ENCODE measurements at regions not wholly inside any gene's neighbourhood (a gene's known extent, or its start where the extent isn't known, plus 50 kb on each side); places are given as distances from the start of the nearest gene placed in this dataset.

DNA sequence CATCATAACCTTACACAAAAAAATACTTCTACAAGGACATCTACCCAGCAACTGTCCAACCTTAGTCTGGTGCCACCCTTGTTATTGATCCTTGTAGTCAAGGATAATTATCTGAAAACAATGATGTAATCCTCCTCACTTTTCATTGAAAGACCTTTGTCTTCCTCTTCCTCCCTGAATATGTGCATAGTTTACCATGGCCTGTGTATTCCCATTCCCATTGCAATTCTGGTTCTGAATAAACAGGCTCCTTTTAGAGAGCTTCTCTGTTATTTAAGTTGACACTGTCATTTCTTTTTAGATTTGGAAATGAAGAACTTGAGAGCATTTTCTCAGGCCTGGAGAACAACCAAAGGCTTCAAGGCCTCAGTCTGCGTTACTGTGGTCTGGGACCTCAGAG, 53.3 kb upstream of the RNF7 start:
- TF ChIP-seq EZH2phosphoT487 (IDR thresholded peaks at IDR 0.05; ENCODE audit: borderline replicate concordance, low read depth, low read length) = no peak
- TF ChIP-seq, protein P1, sequence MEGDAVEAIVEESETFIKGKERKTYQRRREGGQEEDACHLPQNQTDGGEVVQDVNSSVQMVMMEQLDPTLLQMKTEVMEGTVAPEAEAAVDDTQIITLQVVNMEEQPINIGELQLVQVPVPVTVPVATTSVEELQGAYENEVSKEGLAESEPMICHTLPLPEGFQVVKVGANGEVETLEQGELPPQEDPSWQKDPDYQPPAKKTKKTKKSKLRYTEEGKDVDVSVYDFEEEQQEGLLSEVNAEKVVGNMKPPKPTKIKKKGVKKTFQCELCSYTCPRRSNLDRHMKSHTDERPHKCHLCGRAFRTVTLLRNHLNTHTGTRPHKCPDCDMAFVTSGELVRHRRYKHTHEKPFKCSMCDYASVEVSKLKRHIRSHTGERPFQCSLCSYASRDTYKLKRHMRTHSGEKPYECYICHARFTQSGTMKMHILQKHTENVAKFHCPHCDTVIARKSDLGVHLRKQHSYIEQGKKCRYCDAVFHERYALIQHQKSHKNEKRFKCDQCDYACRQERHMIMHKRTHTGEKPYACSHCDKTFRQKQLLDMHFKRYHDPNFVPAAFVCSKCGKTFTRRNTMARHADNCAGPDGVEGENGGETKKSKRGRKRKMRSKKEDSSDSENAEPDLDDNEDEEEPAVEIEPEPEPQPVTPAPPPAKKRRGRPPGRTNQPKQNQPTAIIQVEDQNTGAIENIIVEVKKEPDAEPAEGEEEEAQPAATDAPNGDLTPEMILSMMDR (conservative IDR thresholded peaks at IDR 0.05; ENCODE audit: low read length) = no peak
- ChIA-PET CTCF (ENCODE audit: unreplicated experiment) (no interaction called here), POLR2A (no interaction called here)
- Histone ChIP-seq H3K4me1 (ENCODE audit: insufficient read depth, low read length, poor library complexity, severe bottlenecking) (peaks cover 16% of the 10 kb centered on the region), H4K20me1 (ENCODE audit: insufficient read depth, low read length) (no peaks in the 10 kb centered on the region), H3K9me3 (ENCODE audit: low read length) (peaks cover 2% of the 10 kb centered on the region; the same call in 1 of the 2 replicates), H3K4me3 (ENCODE audit: low read depth, low read length, poor library complexity, severe bottlenecking) (no peak overlapping the region), H3K4me2 (ENCODE audit: low read length) (no peak overlapping the region), H3K36me3 (ENCODE audit: insufficient read depth, low read length) (no peaks in the 10 kb centered on the region), H3K27ac (ENCODE audit: low read depth, low read length, poor library complexity, severe bottlenecking) (no peak overlapping the region), H3K79me2 (ENCODE audit: insufficient read depth, low read depth, low read length) (no peaks in the 10 kb centered on the region), H2AFZ (ENCODE audit: low read length) (no peak overlapping the region), H3K9me2 (ENCODE audit: insufficient read depth, low read length) (no peaks in the 10 kb centered on the region)
- no peak for DNase-seq (ENCODE audit: low spot score)
- intact Hi-C loops (cut with micrococcal nuclease; ENCODE audit: unreplicated experiment) = no loop called here
- BruUV-seq (replicated peaks) = no TSS peak

GRCh38 chr3:141686466-141687291, 51.4 kb upstream of the RNF7 start:
- Histone ChIP-seq H3K4me3 (ENCODE audit: low read depth, low read length, poor library complexity, severe bottlenecking) (peak overlapping the region; percentile 12), H3K4me1 (ENCODE audit: insufficient read depth, low read length, poor library complexity, severe bottlenecking) (peaks cover 6% of the 10 kb centered on the region), H4K20me1 (ENCODE audit: insufficient read depth, low read length) (no peaks in the 10 kb centered on the region), H3K9me2 (ENCODE audit: insufficient read depth, low read length) (no peaks in the 10 kb centered on the region), H3K79me2 (ENCODE audit: insufficient read depth, low read depth, low read length) (no peaks in the 10 kb centered on the region), H3K4me2 (ENCODE audit: low read length) (peak overlapping the region; percentile 58), H3K9me3 (ENCODE audit: low read length) (no peaks in the 10 kb centered on the region), H3K27ac (ENCODE audit: low read depth, low read length, poor library complexity, severe bottlenecking) (no peak overlapping the region), H2AFZ (ENCODE audit: low read length) (peak overlapping the region; percentile 68), H3K36me3 (ENCODE audit: insufficient read depth, low read length) (no peaks in the 10 kb centered on the region)
- intact Hi-C loops (cut with micrococcal nuclease; ENCODE audit: unreplicated experiment) = no loop called here
- CTCF ChIA-PET (ENCODE audit: unreplicated experiment) = no interaction called here
- no peak for DNase-seq (ENCODE audit: low spot score)
- no peak for TF ChIP-seq EZH2phosphoT487 (IDR thresholded peaks at IDR 0.05; ENCODE audit: borderline replicate concordance, low read depth, low read length)
- TF ChIP-seq, protein P1 (conservative IDR thresholded peaks at IDR 0.05; ENCODE audit: low read length) = no peak
- no TSS peak for BruUV-seq (replicated peaks)
- POLR2A ChIA-PET = no interaction called here

All from OCI-LY7 (cell line).